Tibial nerve (tissue), 4 donors: ENCODE measurements at regions not wholly inside any gene's neighbourhood (a gene's known extent, or its start where the extent isn't known, plus 50 kb on each side); places are given as distances from the start of the nearest gene placed in this dataset.

ENCODE experiments used
- CTCF ChIP-seq, 5 experiments: fragments of 200-600 bp in 3 of 5; fragments of 450-650 bp in 2 of 5; sonication (generic) in 3 of 5; IDR thresholded peaks; one replicate each; pipeline ENCODE4 v1.5.1; 2016 to 2019; ENCODE audit warnings: antibody characterized with exemption in 5 of 5, mild to moderate bottlenecking in 3 of 5, moderate library complexity in 2 of 5
- EP300 ChIP-seq, 2 donors: sonication (generic); formaldehyde crosslinking; IDR thresholded peaks; one replicate each; pipeline ENCODE4 v1.6.1; 2017; ENCODE audit warnings: antibody characterized with exemption in 2 of 2, mild to moderate bottlenecking in 1 of 2
- POLR2A ChIP-seq, 2 donors: fragments of 450-650 bp; IDR thresholded peaks; one replicate each; pipeline ENCODE4 v1.6.1; 2017; ENCODE audit warnings: antibody characterized with exemption in 2 of 2, mild to moderate bottlenecking in 2 of 2, moderate library complexity in 2 of 2

- TF ChIP-seq POLR2A (IDR thresholded peaks at IDR 0.05): no peak
- no peak for TF ChIP-seq CTCF (IDR thresholded peaks at IDR 0.05)
- TF ChIP-seq EP300 (IDR thresholded peaks at IDR 0.05): no peak
Observed at GRCh38 chr21:27695246-27695645, 728.4 kb upstream of the ADAMTS5 start.
